ENCODE measurements at regions not wholly inside any gene's neighbourhood (a gene's known extent, or its start where the extent isn't known, plus 50 kb on each side); places are given as distances from the start of the nearest gene placed in this dataset.
A peak's percentile ranks its signal among the peaks of the same experiment; 100 is the strongest.
"Not testable (repeated sequence)": the region's sequence is repeated elsewhere in the genome, so short reads cannot be mapped to it uniquely, and the experiment has no call there.

- no peak for DNase-seq (ENCODE audit: low spot score)
Measured at GRCh38 chr6:130674604-130675003, 152.6 kb upstream of the SMLR1 start.

GRCh38 chr6:130675072-130675471 lies 152.1 kb upstream of the SMLR1 start:
- DNase-seq (ENCODE audit: low spot score): no peak

GRCh38 chr6:130676077-130676772 lies 151.0 kb upstream of the SMLR1 start:
- DNase-seq (ENCODE audit: low spot score): no peak

GRCh38 chr6:130676773-130677144 lies 150.4 kb upstream of the SMLR1 start:
- DNase-seq (ENCODE audit: low spot score): no peak

GRCh38 chr6:130677312-130677711 lies 149.9 kb upstream of the SMLR1 start:
- no peak for DNase-seq (ENCODE audit: low spot score)

- DNase-seq (ENCODE audit: low spot score): no peak
Measured at GRCh38 chr6:130677766-130678165, 149.4 kb upstream of the SMLR1 start.

GRCh38 chr6:130679684-130680083 lies 147.5 kb upstream of the SMLR1 start:
- no peak for DNase-seq (ENCODE audit: low spot score)

- no peak for DNase-seq (ENCODE audit: low spot score)
Measured at GRCh38 chr6:130680116-130680515, 147.1 kb upstream of the SMLR1 start.

- DNase-seq (ENCODE audit: low spot score): no peak
Measured at GRCh38 chr6:130681028-130681427, 146.2 kb upstream of the SMLR1 start.

- DNase-seq (ENCODE audit: low spot score): no peak
Measured at GRCh38 chr6:130682066-130682465, 145.1 kb upstream of the SMLR1 start.

- DNase-seq (ENCODE audit: low spot score): no peak
Measured at GRCh38 chr6:130683761-130684517, 143.3 kb upstream of the SMLR1 start.

- no peak for DNase-seq (ENCODE audit: low spot score)
Measured at GRCh38 chr6:130692659-130693058, 134.5 kb upstream of the SMLR1 start.

- no peak for DNase-seq (ENCODE audit: low spot score)
Measured at GRCh38 chr6:130693944-130694343, 133.3 kb upstream of the SMLR1 start.

- DNase-seq (ENCODE audit: low spot score): no peak
Measured at GRCh38 chr6:130694606-130695005, 132.6 kb upstream of the SMLR1 start.

- DNase-seq (ENCODE audit: low spot score): no peak
Measured at GRCh38 chr6:130696806-130697205, 130.4 kb upstream of the SMLR1 start.

GRCh38 chr6:130697271-130697994 lies 129.8 kb upstream of the SMLR1 start:
- no peak for DNase-seq (ENCODE audit: low spot score)

GRCh38 chr6:130697995-130698535 lies 129.1 kb upstream of the SMLR1 start:
- peak; percentile 38 for DNase-seq (ENCODE audit: low spot score)

GRCh38 chr6:130699742-130700141 lies 127.5 kb upstream of the SMLR1 start:
- DNase-seq (ENCODE audit: low spot score): no peak

- DNase-seq (ENCODE audit: low spot score): no peak
Measured at GRCh38 chr6:130700397-130700796, 126.8 kb upstream of the SMLR1 start.

- no peak for DNase-seq (ENCODE audit: low spot score)
Measured at GRCh38 chr6:130708338-130708737, 118.9 kb upstream of the SMLR1 start.

- DNase-seq (ENCODE audit: low spot score): not testable (repeated sequence)
Measured at GRCh38 chr6:130711641-130712040, 115.6 kb upstream of the SMLR1 start.

- DNase-seq (ENCODE audit: low spot score): no peak
Measured at GRCh38 chr6:130713144-130713543, 114.1 kb upstream of the SMLR1 start.

GRCh38 chr6:130715058-130715457 lies 112.1 kb upstream of the SMLR1 start:
- no peak for DNase-seq (ENCODE audit: low spot score)

Measured in pons (tissue), 1 donor.